BLaER1 (cell line): ENCODE measurements at regions not wholly inside any gene's neighbourhood (a gene's known extent, or its start where the extent isn't known, plus 50 kb on each side); places are given as distances from the start of the nearest gene placed in this dataset.

Source experiments
- H3K27ac ChIP-seq: shearing (Covaris generic); formaldehyde crosslinking; 2 replicates; pipeline ENCODE4 v1.8.1; 2022
- H3K27me3 ChIP-seq: shearing (Covaris generic); formaldehyde crosslinking; 2 replicates; pipeline ENCODE4 v1.8.1; 2022
- H3K36me3 ChIP-seq: shearing (Covaris generic); formaldehyde crosslinking; 2 replicates; pipeline ENCODE4 v1.8.1; 2022
- H3K4me1 ChIP-seq: shearing (Covaris generic); formaldehyde crosslinking; 2 replicates; pipeline ENCODE4 v1.8.1; 2022
- H3K4me2 ChIP-seq: shearing (Covaris generic); formaldehyde crosslinking; 2 replicates; pipeline ENCODE4 v1.8.1; 2022
- H3K4me3 ChIP-seq: shearing (Covaris generic); formaldehyde crosslinking; 2 replicates; pipeline ENCODE4 v1.8.1; 2022
- H3K9ac ChIP-seq: shearing (Covaris generic); formaldehyde crosslinking; 2 replicates; pipeline ENCODE4 v1.8.1; 2022
- H3K9me3 ChIP-seq: shearing (Covaris generic); formaldehyde crosslinking; 2 replicates; pipeline ENCODE4 v1.8.1; 2022
- H4K20me1 ChIP-seq: shearing (Covaris generic); formaldehyde crosslinking; 2 replicates; pipeline ENCODE4 v1.8.1; 2022
- Cebpa-rat ChIP-seq: shearing (Covaris generic); IDR thresholded peaks from 2 replicates; pipeline ENCODE4 v1.8.1; 2022

DNA sequence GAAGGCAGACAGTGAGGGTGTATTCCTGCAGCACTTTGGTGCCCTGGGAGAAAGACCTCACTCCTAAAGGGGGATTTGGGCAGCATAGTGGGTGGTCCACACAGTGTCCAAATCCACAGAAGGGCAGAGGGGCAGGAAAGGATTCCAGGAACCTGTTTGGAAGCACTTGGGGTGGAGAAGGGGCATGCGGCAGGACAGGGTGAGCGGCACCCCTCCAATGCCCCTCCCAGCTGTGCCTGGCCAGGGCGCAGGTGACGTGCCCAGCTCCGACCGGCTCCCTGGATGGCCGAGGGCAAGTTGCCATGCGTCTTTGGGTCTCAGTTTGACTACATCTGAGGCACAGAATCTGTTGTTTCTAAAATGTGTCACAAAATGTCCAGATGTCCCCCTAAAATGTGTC, 66.5 kb upstream of the HMX1 start:
- Histone ChIP-seq H3K27me3 (no peaks in the 10 kb centered on the region), H3K4me3 (no peak overlapping the region)

GRCh38 chr4:8932884-8933283, 61.2 kb upstream of the HMX1 start:
- H3K27me3 ChIP-seq: no peaks in the 10 kb centered on the region
- no peak overlapping the region for H3K4me2 ChIP-seq
- no peaks in the 10 kb centered on the region; the same call in 1 of the 2 replicates for H3K4me1 ChIP-seq
- no peak overlapping the region for H3K4me3 ChIP-seq
- H3K36me3 ChIP-seq: no peaks in the 10 kb centered on the region
- no peak for TF ChIP-seq Cebpa-rat
- H3K27ac ChIP-seq: no peak overlapping the region
- peaks cover 44% of the 10 kb centered on the region for H3K9me3 ChIP-seq
- no peak overlapping the region for H3K9ac ChIP-seq
- H4K20me1 ChIP-seq: no peaks in the 10 kb centered on the region

More for the DNA sequence above, 66.5 kb upstream of the HMX1 start:
- Histone ChIP-seq H4K20me1 (no peaks in the 10 kb centered on the region), H3K36me3 (no peaks in the 10 kb centered on the region), H3K4me1 (no peaks in the 10 kb centered on the region), H3K4me2 (no peak overlapping the region), H3K9ac (no peak overlapping the region), H3K9me3 (peaks cover 24% of the 10 kb centered on the region), H3K27ac (no peak overlapping the region)
- TF ChIP-seq Cebpa-rat: no peak

- TF ChIP-seq Cebpa-rat: no peak
- Histone ChIP-seq H3K4me3 (no peak overlapping the region), H3K4me2 (no peak overlapping the region; the same call in 1 of the 2 replicates), H3K27me3 (no peaks in the 10 kb centered on the region), H3K9ac (no peak overlapping the region), H3K36me3 (no peaks in the 10 kb centered on the region), H4K20me1 (no peaks in the 10 kb centered on the region), H3K9me3 (peaks cover 26% of the 10 kb centered on the region), H3K4me1 (no peaks in the 10 kb centered on the region; the same call in 1 of the 2 replicates), H3K27ac (no peak overlapping the region)
Observed at GRCh38 chr4:8928074-8928473, 56.4 kb upstream of the HMX1 start.

DNA sequence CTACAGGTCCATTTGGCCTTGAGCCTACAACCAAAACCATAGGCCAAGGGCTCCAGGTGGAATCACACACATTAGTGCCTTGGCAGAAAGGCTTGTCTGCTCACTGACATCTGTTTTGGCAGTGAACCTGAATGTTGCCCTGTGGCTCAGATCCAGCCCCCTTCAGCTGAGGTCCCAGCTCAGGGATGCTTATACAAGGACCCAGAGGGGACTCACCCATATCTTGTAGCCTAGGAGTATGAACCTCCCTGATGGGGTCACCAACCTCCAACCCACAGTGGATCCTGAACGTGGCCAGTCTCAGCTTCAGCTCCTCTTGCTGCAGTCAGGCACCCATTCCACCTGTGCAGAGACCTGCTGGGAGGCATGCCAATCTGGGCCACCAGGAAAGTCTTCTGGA, 50.8 kb upstream of the HMX1 start:
- Histone ChIP-seq H3K4me3 (no peak overlapping the region), H3K27ac (no peak overlapping the region), H4K20me1 (no peaks in the 10 kb centered on the region; the same call in 1 of the 2 replicates), H3K36me3 (no peaks in the 10 kb centered on the region), H3K4me2 (no peak overlapping the region), H3K9ac (no peak overlapping the region), H3K4me1 (peaks cover 9% of the 10 kb centered on the region), H3K27me3 (no peaks in the 10 kb centered on the region), H3K9me3 (peaks cover 15% of the 10 kb centered on the region)
- TF ChIP-seq Cebpa-rat: no peak

DNA sequence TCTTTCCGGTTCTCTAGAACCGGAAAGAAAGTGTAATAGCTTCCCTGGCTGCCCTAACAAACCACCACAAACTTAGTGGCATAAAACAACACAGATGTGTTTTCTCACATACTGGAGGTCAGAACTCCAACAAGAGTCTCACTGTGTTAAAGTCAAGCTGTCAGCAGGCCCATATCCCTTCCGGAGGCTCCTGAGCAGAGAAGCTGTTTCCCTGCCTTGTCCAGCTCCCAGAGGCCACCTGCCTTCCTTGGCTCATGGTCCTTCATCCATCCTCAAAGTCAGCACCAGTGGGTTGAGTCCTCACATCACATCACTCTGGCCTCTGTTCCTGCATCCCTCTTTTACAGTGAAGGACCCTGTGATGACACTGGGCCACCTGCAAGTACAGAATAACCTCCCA, 49.8 kb upstream of the HMX1 start:
- Histone ChIP-seq H3K27ac (no peak overlapping the region), H3K9me3 (peaks cover 15% of the 10 kb centered on the region), H4K20me1 (no peaks in the 10 kb centered on the region; the same call in 1 of the 2 replicates), H3K4me3 (no peak overlapping the region), H3K27me3 (no peaks in the 10 kb centered on the region), H3K4me1 (peaks cover 9% of the 10 kb centered on the region), H3K36me3 (no peaks in the 10 kb centered on the region), H3K9ac (no peak overlapping the region), H3K4me2 (no peak overlapping the region)
- TF ChIP-seq Cebpa-rat: no peak
